PFSK-1 (cell line): ENCODE measurements at regions not wholly inside any gene's neighbourhood (a gene's known extent, or its start where the extent isn't known, plus 50 kb on each side); places are given as distances from the start of the nearest gene placed in this dataset.

Source experiments
- FOXP2 ChIP-seq: optimal IDR thresholded peaks from 2 replicates; pipeline ENCODE3; 2011; ENCODE audit warnings: borderline replicate concordance, control low read depth, inconsistent platforms; ENCODE audit not compliant: insufficient read depth; ENCODE audit errors: extremely low read length, extremely low read depth
- POLR2AphosphoS5 ChIP-seq: IDR thresholded peaks from 2 replicates; pipeline ENCODE4 v1.6.1; 2012; ENCODE audit warnings: low read depth, mild to moderate bottlenecking, control low read depth, low read length, moderate library complexity
- SIN3A ChIP-seq: IDR thresholded peaks from 2 replicates; pipeline ENCODE4 v1.6.1; 2012; ENCODE audit warnings: mild to moderate bottlenecking, low read length, moderate library complexity, borderline replicate concordance; ENCODE audit not compliant: insufficient read depth
- TAF1 ChIP-seq: IDR thresholded peaks from 2 replicates; pipeline ENCODE4 v1.6.1; 2012; ENCODE audit warnings: low read length, control low read depth, borderline replicate concordance; ENCODE audit not compliant: insufficient read depth
- TF ChIP-seq, protein P1 (sequence below), 2 experiments: IDR thresholded peaks; 2 replicates each; pipeline versions ENCODE4 v1.6.1 to v1.8.0; 2011 to 2012; ENCODE audit warnings: low read depth in 2 of 2, low read length in 2 of 2, control low read depth in 1 of 2, inconsistent platforms in 1 of 2, mild to moderate bottlenecking in 1 of 2, moderate library complexity in 1 of 2; ENCODE audit not compliant: insufficient read depth in 1 of 2

DNA sequence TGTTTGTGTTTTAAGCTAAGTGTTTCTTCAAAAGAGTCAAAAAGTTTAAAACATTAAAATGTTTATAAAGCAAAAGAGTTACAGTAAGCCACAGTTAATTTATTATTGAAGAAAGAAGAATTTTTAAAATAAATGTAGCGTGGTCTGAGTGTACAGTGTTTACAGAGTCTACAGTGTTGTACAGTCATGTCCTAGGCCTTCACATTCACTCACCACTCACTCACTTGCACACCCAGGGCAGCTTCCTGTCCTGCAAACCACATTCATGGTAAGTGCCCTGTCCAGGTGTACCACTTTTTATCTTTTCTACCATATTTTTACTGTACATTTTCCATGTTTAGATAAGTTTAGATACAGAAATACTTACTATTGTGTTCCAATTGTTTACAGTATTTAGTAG lies 239.7 kb upstream of the AGA start:
- TF ChIP-seq FOXP2, result no peak
- TF ChIP-seq, protein P1, sequence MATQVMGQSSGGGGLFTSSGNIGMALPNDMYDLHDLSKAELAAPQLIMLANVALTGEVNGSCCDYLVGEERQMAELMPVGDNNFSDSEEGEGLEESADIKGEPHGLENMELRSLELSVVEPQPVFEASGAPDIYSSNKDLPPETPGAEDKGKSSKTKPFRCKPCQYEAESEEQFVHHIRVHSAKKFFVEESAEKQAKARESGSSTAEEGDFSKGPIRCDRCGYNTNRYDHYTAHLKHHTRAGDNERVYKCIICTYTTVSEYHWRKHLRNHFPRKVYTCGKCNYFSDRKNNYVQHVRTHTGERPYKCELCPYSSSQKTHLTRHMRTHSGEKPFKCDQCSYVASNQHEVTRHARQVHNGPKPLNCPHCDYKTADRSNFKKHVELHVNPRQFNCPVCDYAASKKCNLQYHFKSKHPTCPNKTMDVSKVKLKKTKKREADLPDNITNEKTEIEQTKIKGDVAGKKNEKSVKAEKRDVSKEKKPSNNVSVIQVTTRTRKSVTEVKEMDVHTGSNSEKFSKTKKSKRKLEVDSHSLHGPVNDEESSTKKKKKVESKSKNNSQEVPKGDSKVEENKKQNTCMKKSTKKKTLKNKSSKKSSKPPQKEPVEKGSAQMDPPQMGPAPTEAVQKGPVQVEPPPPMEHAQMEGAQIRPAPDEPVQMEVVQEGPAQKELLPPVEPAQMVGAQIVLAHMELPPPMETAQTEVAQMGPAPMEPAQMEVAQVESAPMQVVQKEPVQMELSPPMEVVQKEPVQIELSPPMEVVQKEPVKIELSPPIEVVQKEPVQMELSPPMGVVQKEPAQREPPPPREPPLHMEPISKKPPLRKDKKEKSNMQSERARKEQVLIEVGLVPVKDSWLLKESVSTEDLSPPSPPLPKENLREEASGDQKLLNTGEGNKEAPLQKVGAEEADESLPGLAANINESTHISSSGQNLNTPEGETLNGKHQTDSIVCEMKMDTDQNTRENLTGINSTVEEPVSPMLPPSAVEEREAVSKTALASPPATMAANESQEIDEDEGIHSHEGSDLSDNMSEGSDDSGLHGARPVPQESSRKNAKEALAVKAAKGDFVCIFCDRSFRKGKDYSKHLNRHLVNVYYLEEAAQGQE (IDR thresholded peaks at IDR 0.05; ENCODE audit: insufficient read depth in 1 of 2, low read depth in 2 of 2, low read length in 2 of 2), result no peak
- TF ChIP-seq TAF1, result no peak
- no peak for TF ChIP-seq SIN3A
- no peak for TF ChIP-seq POLR2AphosphoS5

DNA sequence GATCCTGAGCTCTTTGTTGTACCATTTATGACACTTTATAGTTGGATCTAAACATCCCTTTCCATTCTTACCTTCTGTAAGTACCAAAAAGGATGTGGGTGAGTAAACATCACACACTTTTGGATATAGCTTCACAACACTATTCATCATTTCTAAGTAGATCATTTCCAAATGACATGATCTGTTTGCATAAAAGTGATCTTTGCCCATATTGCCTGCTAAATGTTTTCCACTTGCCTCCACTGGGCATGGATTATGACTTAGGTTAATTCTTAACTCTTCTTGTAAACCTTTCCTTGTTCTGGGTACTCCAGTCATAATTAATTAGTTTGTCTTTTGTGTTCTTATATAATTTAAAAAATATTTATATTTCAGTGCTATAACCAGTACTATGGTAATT lies 244.9 kb upstream of the AGA start:
- TF ChIP-seq TAF1 (no peak), FOXP2 (no peak), SIN3A (no peak), POLR2AphosphoS5 (no peak)
- TF ChIP-seq, protein P1 (IDR thresholded peaks at IDR 0.05; ENCODE audit: insufficient read depth in 1 of 2, low read depth in 2 of 2, low read length in 2 of 2), result no peak

DNA sequence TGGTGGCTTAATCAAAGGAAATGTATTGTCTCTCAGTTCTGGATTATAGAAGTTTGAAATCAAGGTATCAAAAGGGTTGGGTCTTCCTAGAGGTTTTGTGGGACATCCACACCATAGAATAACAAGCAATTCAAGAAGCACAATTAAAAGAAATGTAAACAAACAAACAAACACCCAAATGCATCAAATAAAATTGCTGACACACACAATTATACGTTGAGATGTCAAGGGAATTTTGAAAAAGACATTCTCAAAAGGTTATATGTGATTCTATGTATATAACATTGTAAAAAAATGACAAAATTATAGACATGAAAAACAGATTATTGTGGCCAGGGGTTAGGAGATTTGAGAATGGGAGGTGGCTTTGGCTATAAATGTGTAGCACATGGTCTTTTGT lies 250.7 kb upstream of the AGA start:
- TF ChIP-seq TAF1, result no peak
- TF ChIP-seq POLR2AphosphoS5, result no peak

DNA sequence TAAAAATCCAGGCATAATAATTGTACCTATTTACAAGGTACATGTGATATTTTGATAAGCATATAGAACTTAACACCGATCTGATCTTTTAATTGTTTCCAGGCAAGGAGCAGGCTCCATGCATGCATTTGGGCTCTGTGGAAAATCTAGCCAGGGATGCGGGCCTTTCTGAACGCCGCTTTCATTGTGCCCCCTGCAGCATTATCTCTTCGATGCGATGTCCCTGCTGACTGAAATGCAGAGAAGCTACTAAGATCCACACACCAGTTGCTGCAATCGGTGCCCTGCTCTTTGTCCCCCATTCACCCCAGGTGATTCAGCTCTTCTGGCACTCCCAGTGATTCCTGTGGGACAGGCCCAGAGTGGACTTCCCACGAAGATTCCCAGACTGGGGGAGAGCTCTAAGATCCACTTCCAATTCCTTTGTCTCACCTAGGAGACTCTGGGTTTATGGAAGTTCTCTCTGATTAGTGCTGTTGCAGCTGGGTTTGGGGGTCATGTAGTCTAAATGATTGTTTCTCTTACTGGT lies 254.3 kb upstream of the AGA start:
- TF ChIP-seq SIN3A, result no peak
- TF ChIP-seq, protein P1 (IDR thresholded peaks at IDR 0.05; ENCODE audit: insufficient read depth in 1 of 2, low read depth in 2 of 2, low read length in 2 of 2), result no peak
- no peak for TF ChIP-seq TAF1
- no peak for TF ChIP-seq FOXP2
- no peak for TF ChIP-seq POLR2AphosphoS5

DNA sequence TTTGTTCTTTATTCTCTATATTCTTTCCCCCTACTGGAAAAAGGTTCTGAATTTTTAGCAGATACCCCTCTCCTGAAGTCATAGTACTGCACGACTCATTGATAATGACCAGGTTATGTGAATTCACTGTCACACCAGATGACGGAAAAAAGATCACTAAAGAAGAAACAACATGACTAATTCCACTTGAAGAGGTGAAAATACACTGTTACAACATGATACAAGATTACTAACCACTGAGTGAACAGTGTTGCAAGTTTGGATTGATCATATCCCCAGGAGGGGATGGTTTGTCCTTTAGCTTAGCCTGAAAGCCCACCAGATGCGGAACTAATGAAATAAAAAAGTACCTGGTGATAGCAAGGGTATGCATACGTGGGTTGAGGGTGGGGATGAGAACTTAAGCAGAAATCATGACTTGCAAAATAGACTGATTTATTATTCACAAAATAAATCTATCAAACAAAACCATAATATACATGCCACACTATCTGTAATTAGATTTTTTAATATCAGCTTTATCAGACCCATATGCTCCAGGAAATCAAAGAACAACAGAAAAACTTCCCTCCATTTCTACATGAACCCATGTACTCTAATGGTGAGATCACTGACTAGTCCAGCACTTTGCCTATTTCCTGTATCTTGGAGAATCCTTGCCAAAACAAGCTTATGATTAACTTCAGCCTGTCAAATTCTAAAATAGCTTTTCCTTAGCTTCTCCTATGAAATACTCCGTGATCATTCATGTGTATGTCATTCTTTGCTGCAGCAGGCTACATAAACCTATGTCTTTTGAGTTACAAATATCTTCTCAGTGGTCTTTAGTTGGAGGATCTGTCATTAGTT lies 257.4 kb upstream of the AGA start:
- no peak for TF ChIP-seq POLR2AphosphoS5
- TF ChIP-seq, protein P1 (IDR thresholded peaks at IDR 0.05; ENCODE audit: insufficient read depth in 1 of 2, low read depth in 2 of 2, low read length in 2 of 2), result no peak
- TF ChIP-seq FOXP2, result no peak
